Endometrium (tissue), 2 donors: ENCODE measurements at regions not wholly inside any gene's neighbourhood (a gene's known extent, or its start where the extent isn't known, plus 50 kb on each side); places are given as distances from the start of the nearest gene placed in this dataset.

Experiments used
- FAIRE-seq: peaks from 2 replicates; lab custom pipeline; 2012; peaks lifted over from hg19 to GRCh38; lab: Jason Lieb, UNC
- donor health status: control.
- donor health status: control.

GRCh38 chr18:10009321-10010144, 95.7 kb downstream of the VAPA start:
- FAIRE-seq = no peak

- FAIRE-seq = no peak
Observed at GRCh38 chr18:10010611-10011015, 96.8 kb downstream of the VAPA start.

GRCh38 chr18:10011061-10011460, 97.2 kb downstream of the VAPA start:
- no peak for FAIRE-seq

- FAIRE-seq = no peak
Observed at GRCh38 chr18:10011751-10012150, 97.9 kb downstream of the VAPA start.

GRCh38 chr18:10012526-10012925, 98.7 kb downstream of the VAPA start:
- FAIRE-seq = no peak

GRCh38 chr18:10013621-10014543, 100.1 kb downstream of the VAPA start:
- FAIRE-seq = no peak

DNA sequence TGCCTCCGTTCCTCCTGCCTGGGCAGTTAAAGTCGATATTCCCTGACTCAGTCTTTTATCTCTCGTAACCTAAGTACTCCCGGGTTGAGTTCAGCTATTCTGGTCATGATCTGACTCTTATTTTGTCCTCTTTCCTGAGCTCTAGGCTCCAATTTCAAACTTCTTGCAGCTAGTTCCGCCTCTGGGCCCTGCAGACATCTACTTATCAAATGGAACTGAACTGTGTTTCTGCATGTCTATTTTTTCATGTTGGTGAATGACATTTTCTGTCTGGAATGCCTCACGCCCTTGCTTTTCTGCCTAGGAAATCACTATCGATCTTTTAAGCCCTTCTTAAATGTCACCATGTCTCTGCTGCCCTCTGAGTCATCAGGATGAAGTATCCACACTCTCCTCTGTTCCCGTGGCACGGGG, 101.5 kb downstream of the VAPA start:
- FAIRE-seq = no peak

DNA sequence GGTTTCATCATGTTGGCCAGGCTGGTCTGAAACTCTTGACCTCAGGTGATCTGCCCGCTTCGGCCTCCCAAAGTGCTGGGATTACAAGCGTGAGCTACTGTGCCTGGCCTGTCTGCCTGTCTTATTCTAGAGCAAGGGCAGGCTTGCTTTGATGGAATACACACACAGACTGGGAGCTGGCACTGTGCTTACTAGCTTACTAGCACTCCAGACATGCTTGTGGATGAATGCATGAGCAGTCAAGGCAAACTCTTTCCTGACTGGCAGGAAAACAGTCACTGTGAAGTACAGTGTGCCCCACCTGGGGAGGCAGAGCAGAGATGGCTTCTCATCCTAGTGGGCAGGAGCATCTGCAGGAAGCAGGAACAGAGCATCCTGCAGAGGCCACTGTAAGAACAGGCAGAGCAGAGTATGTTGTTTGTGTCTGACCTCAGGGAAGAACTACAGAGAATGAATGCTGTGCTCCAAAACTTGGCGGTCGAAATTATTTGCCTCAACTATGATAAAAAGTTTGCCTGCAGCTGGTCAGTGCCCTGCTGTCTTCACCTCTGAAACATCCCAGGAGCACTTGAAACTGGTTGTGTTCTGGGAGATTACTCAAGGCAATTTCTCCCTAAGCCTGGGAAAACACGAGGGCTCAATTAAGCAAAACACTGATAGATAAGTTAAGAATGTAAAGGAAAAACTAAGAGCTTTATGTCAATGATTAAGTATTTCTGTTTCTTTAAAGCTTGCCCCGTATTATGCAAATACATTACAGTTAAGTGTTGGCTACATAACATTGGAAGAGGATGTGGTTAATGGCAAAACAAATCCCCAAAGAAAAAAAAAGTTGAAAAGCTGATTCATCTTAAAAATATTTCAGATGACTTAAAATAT, 102.4 kb downstream of the VAPA start:
- peak; percentile 77 for FAIRE-seq

DNA sequence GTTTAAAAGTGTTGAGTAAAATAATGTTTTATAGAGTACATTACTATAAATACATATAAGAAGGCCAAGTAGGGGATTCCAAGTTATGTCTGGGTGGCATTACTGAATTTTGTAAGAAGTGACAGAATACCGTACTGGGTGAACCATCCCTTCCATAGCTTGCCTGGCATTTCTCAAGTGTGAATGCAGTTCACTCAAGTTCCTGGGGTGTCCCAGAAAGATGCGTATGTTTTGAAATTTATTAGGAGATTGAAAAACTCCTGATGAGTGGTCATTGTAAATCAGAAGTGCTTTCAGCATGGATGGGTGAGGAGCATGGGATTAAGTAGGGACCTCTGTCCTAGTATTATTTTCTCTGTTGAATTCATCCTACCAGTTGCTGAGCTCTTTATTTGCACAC, 103.2 kb downstream of the VAPA start:
- FAIRE-seq = no peak

- no peak for FAIRE-seq
Observed at GRCh38 chr18:10018289-10018688, 104.5 kb downstream of the VAPA start.

DNA sequence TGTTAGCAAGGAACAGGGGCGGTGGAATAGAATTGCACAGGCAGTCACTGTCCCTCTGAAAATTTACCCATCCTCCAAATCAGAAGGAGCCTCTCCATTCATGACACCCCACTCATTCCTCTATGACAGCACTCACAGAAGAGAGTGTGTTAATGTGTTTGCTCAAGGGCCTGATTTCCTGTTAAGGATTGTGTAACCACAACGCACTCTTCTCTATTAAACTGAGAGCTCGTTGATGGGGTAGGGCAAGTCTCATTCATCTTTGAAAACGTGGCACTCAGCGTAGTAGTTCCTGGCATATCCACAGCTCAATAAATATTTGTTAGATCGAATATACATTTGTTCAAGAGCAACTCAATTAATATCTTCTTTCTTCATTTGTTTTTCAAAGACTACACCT, 106.4 kb downstream of the VAPA start:
- no peak for FAIRE-seq

GRCh38 chr18:10022365-10022764, 108.5 kb downstream of the VAPA start:
- FAIRE-seq = no peak

DNA sequence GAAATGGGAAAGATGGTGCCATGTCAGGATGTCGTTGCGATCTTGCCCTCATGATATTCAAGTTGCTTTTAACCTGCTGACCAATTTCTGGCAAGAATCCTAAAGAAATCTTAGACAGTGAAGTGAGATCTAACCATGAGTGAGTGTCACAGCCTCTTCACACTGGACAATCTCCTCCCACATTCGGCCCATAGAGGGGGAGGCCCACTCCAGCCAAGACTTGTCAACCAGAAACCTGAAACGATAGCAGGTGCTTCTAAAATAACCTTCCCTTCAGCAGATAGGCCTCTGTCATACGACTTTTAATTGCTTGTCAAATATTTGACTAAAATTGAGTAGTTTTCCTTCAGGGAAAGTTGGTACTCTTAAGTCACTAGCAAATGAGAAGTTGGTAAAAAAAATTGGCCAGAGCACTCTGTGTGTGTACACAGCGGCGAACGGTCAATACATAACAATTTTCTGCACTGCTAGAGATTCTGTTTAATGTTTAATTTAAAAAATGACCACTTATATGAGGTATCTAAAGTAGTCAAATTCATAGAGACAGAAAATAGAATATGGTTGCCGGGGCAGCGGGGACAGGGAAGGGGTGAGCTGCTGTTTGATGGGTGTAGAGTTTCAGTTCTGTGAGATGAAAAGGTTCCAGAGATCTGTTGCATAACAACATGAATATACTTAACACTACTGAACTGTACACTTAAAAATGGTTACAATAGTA, 110.2 kb downstream of the VAPA start:
- no peak for FAIRE-seq

GRCh38 chr18:10025711-10026670, 112.2 kb downstream of the VAPA start:
- no peak for FAIRE-seq

DNA sequence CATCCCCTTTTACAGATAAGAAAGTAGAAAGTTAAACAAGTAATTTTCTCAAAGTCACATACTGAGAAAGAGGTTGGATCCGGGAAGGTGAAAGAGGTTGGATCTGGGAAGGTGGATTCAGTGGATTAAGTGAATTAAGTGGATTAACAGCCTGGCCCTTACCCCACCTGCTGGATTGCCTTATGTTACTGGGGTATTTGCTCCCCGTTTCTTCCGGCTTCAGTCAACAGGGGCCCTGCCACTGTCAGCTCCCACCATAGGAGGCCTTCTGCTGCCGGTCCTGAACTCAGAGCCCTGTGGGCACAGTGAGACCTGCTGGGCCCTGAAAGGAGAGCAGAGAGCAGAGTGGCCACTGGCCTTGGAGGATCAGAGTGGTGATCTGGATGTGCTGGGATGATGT, 113.2 kb downstream of the VAPA start:
- FAIRE-seq = no peak

- FAIRE-seq = no peak
Observed at GRCh38 chr18:10027461-10027860, 113.6 kb downstream of the VAPA start.

DNA sequence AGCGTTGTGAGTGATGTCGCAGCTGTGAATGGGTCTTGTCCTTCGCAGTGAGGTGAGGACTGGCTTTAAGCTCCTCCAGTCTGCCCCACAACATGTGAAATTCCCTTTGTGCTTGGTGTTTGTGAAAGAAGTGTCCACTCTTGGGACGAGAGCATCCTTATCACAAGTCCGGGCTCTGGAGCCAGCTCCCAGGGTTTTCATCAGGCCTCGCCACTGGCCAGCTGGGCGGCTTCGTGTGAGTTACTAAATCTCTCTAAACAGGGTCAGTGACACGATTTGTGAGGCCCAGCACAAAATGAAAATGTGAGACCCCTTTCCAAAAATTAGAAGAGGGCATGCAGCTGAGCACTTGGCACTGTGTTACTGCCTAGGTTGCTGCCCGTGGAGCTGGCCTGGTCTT, 115.9 kb downstream of the VAPA start:
- FAIRE-seq = no peak

GRCh38 chr18:10030816-10031541, 117.2 kb downstream of the VAPA start:
- no peak for FAIRE-seq

GRCh38 chr18:10032331-10033015, 118.7 kb downstream of the VAPA start:
- FAIRE-seq = no peak
